BLaER1 (cell line): ENCODE measurements at regions not wholly inside any gene's neighbourhood (a gene's known extent, or its start where the extent isn't known, plus 50 kb on each side); places are given as distances from the start of the nearest gene placed in this dataset.
"Not testable (repeated sequence)": the region's sequence is repeated elsewhere in the genome, so short reads cannot be mapped to it uniquely, and the experiment has no call there.

Experiments
- H3K27ac ChIP-seq: shearing (Covaris generic); formaldehyde crosslinking; 2 replicates; pipeline ENCODE4 v1.8.1; 2022
- H3K27me3 ChIP-seq: shearing (Covaris generic); formaldehyde crosslinking; 2 replicates; pipeline ENCODE4 v1.8.1; 2022
- H3K36me3 ChIP-seq: shearing (Covaris generic); formaldehyde crosslinking; 2 replicates; pipeline ENCODE4 v1.8.1; 2022
- H3K4me1 ChIP-seq: shearing (Covaris generic); formaldehyde crosslinking; 2 replicates; pipeline ENCODE4 v1.8.1; 2022
- H3K4me2 ChIP-seq: shearing (Covaris generic); formaldehyde crosslinking; 2 replicates; pipeline ENCODE4 v1.8.1; 2022
- H3K4me3 ChIP-seq: shearing (Covaris generic); formaldehyde crosslinking; 2 replicates; pipeline ENCODE4 v1.8.1; 2022
- H3K9ac ChIP-seq: shearing (Covaris generic); formaldehyde crosslinking; 2 replicates; pipeline ENCODE4 v1.8.1; 2022
- H3K9me3 ChIP-seq: shearing (Covaris generic); formaldehyde crosslinking; 2 replicates; pipeline ENCODE4 v1.8.1; 2022
- H4K20me1 ChIP-seq: shearing (Covaris generic); formaldehyde crosslinking; 2 replicates; pipeline ENCODE4 v1.8.1; 2022
- Cebpa-rat ChIP-seq: shearing (Covaris generic); IDR thresholded peaks from 2 replicates; pipeline ENCODE4 v1.8.1; 2022

GRCh38 chr6:10140136-10140535 is 274.7 kb downstream of the TFAP2A start:
- no peaks in the 10 kb centered on the region for H3K27me3 ChIP-seq
- H3K4me3 ChIP-seq: no peak overlapping the region
- H3K9me3 ChIP-seq: no peaks in the 10 kb centered on the region
- no peaks in the 10 kb centered on the region for H4K20me1 ChIP-seq
- H3K27ac ChIP-seq: no peak overlapping the region
- H3K9ac ChIP-seq: no peak overlapping the region
- H3K36me3 ChIP-seq: no peaks in the 10 kb centered on the region
- H3K4me1 ChIP-seq: no peaks in the 10 kb centered on the region
- H3K4me2 ChIP-seq: no peak overlapping the region
- TF ChIP-seq Cebpa-rat: no peak

GRCh38 chr6:10138917-10139316 is 276.0 kb downstream of the TFAP2A start:
- H3K9me3 ChIP-seq: no peaks in the 10 kb centered on the region
- no peaks in the 10 kb centered on the region for H3K4me1 ChIP-seq
- no peak overlapping the region for H3K4me3 ChIP-seq
- H4K20me1 ChIP-seq: no peaks in the 10 kb centered on the region
- no peaks in the 10 kb centered on the region for H3K36me3 ChIP-seq
- no peaks in the 10 kb centered on the region for H3K27me3 ChIP-seq
- no peak overlapping the region for H3K9ac ChIP-seq
- TF ChIP-seq Cebpa-rat: no peak
- no peak overlapping the region for H3K27ac ChIP-seq
- no peak overlapping the region for H3K4me2 ChIP-seq

GRCh38 chr6:10136636-10137035 is 278.2 kb downstream of the TFAP2A start:
- Histone ChIP-seq H4K20me1 (no peaks in the 10 kb centered on the region), H3K9ac (no peak overlapping the region), H3K4me3 (no peak overlapping the region), H3K27me3 (no peaks in the 10 kb centered on the region), H3K9me3 (no peaks in the 10 kb centered on the region), H3K4me2 (no peak overlapping the region), H3K4me1 (no peaks in the 10 kb centered on the region), H3K36me3 (no peaks in the 10 kb centered on the region), H3K27ac (no peak overlapping the region)
- TF ChIP-seq Cebpa-rat: no peak

- not testable (repeated sequence) for H3K4me3 ChIP-seq, H3K27me3 ChIP-seq, H3K4me2 ChIP-seq, H3K9me3 ChIP-seq, H4K20me1 ChIP-seq, H3K36me3 ChIP-seq, H3K9ac ChIP-seq, H3K27ac ChIP-seq, H3K4me1 ChIP-seq
Measured at GRCh38 chr6:10134185-10134584, 280.7 kb downstream of the TFAP2A start.

- Histone ChIP-seq H3K9ac (no peak overlapping the region), H3K9me3 (no peaks in the 10 kb centered on the region), H3K4me1 (no peaks in the 10 kb centered on the region), H3K4me3 (no peak overlapping the region), H4K20me1 (no peaks in the 10 kb centered on the region), H3K4me2 (no peak overlapping the region), H3K27me3 (no peaks in the 10 kb centered on the region), H3K36me3 (no peaks in the 10 kb centered on the region), H3K27ac (no peak overlapping the region)
- no peak for TF ChIP-seq Cebpa-rat
Measured at GRCh38 chr6:10128721-10129120, 286.2 kb downstream of the TFAP2A start.

GRCh38 chr6:10122164-10122563 is 292.7 kb downstream of the TFAP2A start:
- H3K4me2 ChIP-seq: no peak overlapping the region

GRCh38 chr6:10112871-10113549 is 301.9 kb downstream of the TFAP2A start:
- no peak for TF ChIP-seq Cebpa-rat
- Histone ChIP-seq H4K20me1 (no peaks in the 10 kb centered on the region), H3K27me3 (no peaks in the 10 kb centered on the region), H3K9ac (no peak overlapping the region), H3K36me3 (no peaks in the 10 kb centered on the region), H3K4me2 (no peak overlapping the region), H3K9me3 (no peaks in the 10 kb centered on the region), H3K4me1 (no peaks in the 10 kb centered on the region), H3K4me3 (no peak overlapping the region), H3K27ac (no peak overlapping the region)

More at GRCh38 chr6:10122164-10122563, 292.7 kb downstream of the TFAP2A start:
- no peaks in the 10 kb centered on the region for H3K4me1 ChIP-seq
- H3K36me3 ChIP-seq: no peaks in the 10 kb centered on the region
- TF ChIP-seq Cebpa-rat: no peak
- H3K9ac ChIP-seq: no peak overlapping the region
- no peak overlapping the region for H3K27ac ChIP-seq
- no peaks in the 10 kb centered on the region for H4K20me1 ChIP-seq
- H3K9me3 ChIP-seq: no peaks in the 10 kb centered on the region
- no peaks in the 10 kb centered on the region for H3K27me3 ChIP-seq
- no peak overlapping the region for H3K4me3 ChIP-seq

GRCh38 chr6:10111975-10112374 is 302.9 kb downstream of the TFAP2A start:
- H3K9me3 ChIP-seq: no peaks in the 10 kb centered on the region
- no peak for TF ChIP-seq Cebpa-rat
- H3K27me3 ChIP-seq: no peaks in the 10 kb centered on the region
- no peaks in the 10 kb centered on the region for H4K20me1 ChIP-seq
- H3K9ac ChIP-seq: no peak overlapping the region
- H3K27ac ChIP-seq: no peak overlapping the region
- H3K36me3 ChIP-seq: no peaks in the 10 kb centered on the region
- H3K4me1 ChIP-seq: no peaks in the 10 kb centered on the region
- no peak overlapping the region for H3K4me3 ChIP-seq
- H3K4me2 ChIP-seq: no peak overlapping the region

- H3K4me3 ChIP-seq: no peak overlapping the region
- no peaks in the 10 kb centered on the region for H3K36me3 ChIP-seq
- H3K27me3 ChIP-seq: no peaks in the 10 kb centered on the region
- H3K9ac ChIP-seq: no peak overlapping the region
- no peaks in the 10 kb centered on the region for H3K9me3 ChIP-seq
- no peak for TF ChIP-seq Cebpa-rat
- H3K4me2 ChIP-seq: no peak overlapping the region
- H4K20me1 ChIP-seq: no peaks in the 10 kb centered on the region
- H3K4me1 ChIP-seq: no peaks in the 10 kb centered on the region
- H3K27ac ChIP-seq: no peak overlapping the region
Measured at GRCh38 chr6:10101551-10102252, 313.2 kb downstream of the TFAP2A start.

- no peak overlapping the region for H3K4me2 ChIP-seq
- no peak for TF ChIP-seq Cebpa-rat
- H3K9me3 ChIP-seq: peaks cover 8% of the 10 kb centered on the region; the same call in 1 of the 2 replicates
- H4K20me1 ChIP-seq: no peaks in the 10 kb centered on the region
- H3K27me3 ChIP-seq: no peaks in the 10 kb centered on the region
- H3K4me3 ChIP-seq: no peak overlapping the region
- no peaks in the 10 kb centered on the region for H3K4me1 ChIP-seq
- H3K9ac ChIP-seq: no peak overlapping the region
- H3K27ac ChIP-seq: no peak overlapping the region
- no peaks in the 10 kb centered on the region for H3K36me3 ChIP-seq
Measured at GRCh38 chr6:10099529-10100140, 315.2 kb downstream of the TFAP2A start.
